Aorta (tissue), 5 donors: ENCODE measurements at regions not wholly inside any gene's neighbourhood (a gene's known extent, or its start where the extent isn't known, plus 50 kb on each side); places are given as distances from the start of the nearest gene placed in this dataset.

ENCODE experiments used
- ATAC-seq: fragments of 200-7000 bp; cut with Tn5 transposase; one replicate; pipeline ENCODE4 v1.9.1; 2022; ENCODE audit warnings: moderate library complexity; ENCODE audit not compliant: low FRiP score
- DNase-seq, 2 donors: peaks; one replicate each; pipeline ENCODE4 v3.0.0-alpha.2; 2020
- H3K27ac ChIP-seq, 2 donors: one replicate each; pipeline ENCODE4 v1.5.1; 2013; ENCODE audit warnings: low read length in 2 of 2, mild to moderate bottlenecking in 2 of 2, moderate library complexity in 2 of 2, control low read depth in 1 of 2, inconsistent platforms in 1 of 2, low read depth in 1 of 2
- H3K27me3 ChIP-seq, 2 donors: one replicate each; pipeline ENCODE4 v1.6.1; 2013; ENCODE audit warnings: control low read depth in 1 of 2, low read length in 1 of 2, mild to moderate bottlenecking in 1 of 2, moderate library complexity in 1 of 2; ENCODE audit not compliant: insufficient read depth in 2 of 2, control insufficient read depth in 1 of 2
- H3K36me3 ChIP-seq, 2 donors: one replicate each; pipeline ENCODE4 v1.6.1; 2013; ENCODE audit warnings: control low read depth in 1 of 2, low read length in 1 of 2, mild to moderate bottlenecking in 1 of 2; ENCODE audit not compliant: insufficient read depth in 2 of 2, control insufficient read depth in 1 of 2
- H3K4me1 ChIP-seq, 2 donors: one replicate each; pipeline ENCODE4 v1.6.1; 2013; ENCODE audit warnings: low read length in 2 of 2, control low read depth in 1 of 2, mild to moderate bottlenecking in 1 of 2, moderate library complexity in 1 of 2; ENCODE audit not compliant: insufficient read depth in 2 of 2, control insufficient read depth in 1 of 2
- H3K4me3 ChIP-seq, 2 donors: one replicate each; pipeline ENCODE4 v1.5.1; 2013; ENCODE audit warnings: low read length in 2 of 2, control low read depth in 1 of 2, mild to moderate bottlenecking in 1 of 2
- H3K9me3 ChIP-seq: one replicate; pipeline ENCODE4 v1.6.1; 2013; ENCODE audit warnings: mild to moderate bottlenecking, low read length; ENCODE audit not compliant: control insufficient read depth
- WGBS, 2 donors: extraction: QIAGEN DNeasy Blood & Tissue Kit; methylation state at CpG; one replicate each; pipeline ENCODE4 v1.1.7; 2013; 5-methylcytosine and 5-hydroxymethylcytosine counted together
- intact Hi-C, 2 donors: fragments of 100-400 bp; cut with DNase I; formaldehyde crosslinking; loops; one replicate each; pipeline versions ENCODE4 v1.14.2 to v1.15.0; 2022
- donor health status: healthy with polysubstance abuse.
- donor health status: Bipolar disorder and iron deficiency.
- donor health status: DM: no; HTN: no; CAD: no.
- donor health status: DM: no; HTN: no; CAD: no.
- donor health status: DM: yes; HTN: yes; CAD: no.

- no peaks in the 10 kb centered on the region for H3K27me3 ChIP-seq
- ATAC-seq (no peak), DNase-seq (no peak)
- H3K9me3 ChIP-seq: no peaks in the 10 kb centered on the region
- no peak overlapping the region for H3K4me3 ChIP-seq
- H3K36me3 ChIP-seq: no peaks in the 10 kb centered on the region
- H3K4me1 ChIP-seq: no peaks in the 10 kb centered on the region
- intact Hi-C loops: no loop called here
- 71 to 78% methylated on average over 4 of the region's 4 CpGs for WGBS, 2 donors
- no peak overlapping the region for H3K27ac ChIP-seq
These were observed 133.1 kb downstream of the LRIG3 start for GRCh38 chr12:58787021-58787760.

GRCh38 chr12:58794859-58795258, 125.4 kb downstream of the LRIG3 start:
- H3K9me3 ChIP-seq: no peaks in the 10 kb centered on the region
- no peaks in the 10 kb centered on the region for H3K4me1 ChIP-seq
- DNase-seq: no peak
- no peaks in the 10 kb centered on the region for H3K36me3 ChIP-seq
- no peak for ATAC-seq
- 95% methylated on average over 6 of the region's 6 CpGs for WGBS, 2 donors
- no peak overlapping the region for H3K27ac ChIP-seq
- H3K27me3 ChIP-seq: no peaks in the 10 kb centered on the region
- intact Hi-C loops: no loop called here
- no peak overlapping the region for H3K4me3 ChIP-seq

GRCh38 chr12:58795825-58796224, 124.5 kb downstream of the LRIG3 start:
- intact Hi-C loops: no loop called here
- Histone ChIP-seq H3K27me3 (no peaks in the 10 kb centered on the region), H3K9me3 (no peaks in the 10 kb centered on the region), H3K4me3 (no peak overlapping the region), H3K36me3 (no peaks in the 10 kb centered on the region), H3K27ac (no peak overlapping the region), H3K4me1 (no peaks in the 10 kb centered on the region)
- WGBS, 2 donors: 79 to 85% methylated on average over 3 of the region's 3 CpGs
- DNase-seq (no peak), ATAC-seq (no peak)

GRCh38 chr12:58801986-58802385, 118.3 kb downstream of the LRIG3 start:
- intact Hi-C loops: no loop called here
- WGBS, 2 donors: 24 to 33% methylated on average over 1 of the region's 1 CpG
- DNase-seq (no peak), ATAC-seq (no peak)
- Histone ChIP-seq H3K27me3 (no peaks in the 10 kb centered on the region), H3K4me3 (no peak overlapping the region), H3K36me3 (no peaks in the 10 kb centered on the region), H3K4me1 (no peaks in the 10 kb centered on the region), H3K27ac (no peak overlapping the region), H3K9me3 (no peaks in the 10 kb centered on the region)

GRCh38 chr12:58803908-58804307, 116.4 kb downstream of the LRIG3 start:
- DNase-seq: no peak
- WGBS, 2 donors: 54 to 67% methylated on average over 2 of the region's 2 CpGs
- Histone ChIP-seq H3K9me3 (no peaks in the 10 kb centered on the region), H3K27ac (no peak overlapping the region), H3K4me3 (no peak overlapping the region), H3K4me1 (no peaks in the 10 kb centered on the region), H3K27me3 (no peaks in the 10 kb centered on the region), H3K36me3 (no peaks in the 10 kb centered on the region)
- intact Hi-C loops: no loop called here
- ATAC-seq: peak; percentile 72

- H3K4me1 ChIP-seq: no peaks in the 10 kb centered on the region
- 75 to 77% methylated on average over 2 of the region's 2 CpGs for WGBS, 2 donors
- no peaks in the 10 kb centered on the region for H3K36me3 ChIP-seq
- intact Hi-C loops: no loop called here
- no peak overlapping the region for H3K27ac ChIP-seq
- DNase-seq: no peak
- ATAC-seq: no peak
- no peaks in the 10 kb centered on the region for H3K9me3 ChIP-seq
- no peak overlapping the region for H3K4me3 ChIP-seq
- H3K27me3 ChIP-seq: no peaks in the 10 kb centered on the region
These were observed 115.6 kb downstream of the LRIG3 start for GRCh38 chr12:58804749-58805148.

GRCh38 chr12:58809064-58809607, 111.2 kb downstream of the LRIG3 start:
- 70 to 83% methylated on average over 4 of the region's 4 CpGs for WGBS, 2 donors
- Histone ChIP-seq H3K36me3 (no peaks in the 10 kb centered on the region), H3K4me1 (no peaks in the 10 kb centered on the region), H3K4me3 (no peak overlapping the region), H3K27ac (no peak overlapping the region), H3K27me3 (no peaks in the 10 kb centered on the region), H3K9me3 (no peaks in the 10 kb centered on the region)
- ATAC-seq (no peak), DNase-seq (no peak)
- intact Hi-C loops: no loop called here

- Histone ChIP-seq H3K27ac (no peak overlapping the region), H3K27me3 (no peaks in the 10 kb centered on the region), H3K36me3 (no peaks in the 10 kb centered on the region), H3K4me3 (no peak overlapping the region), H3K4me1 (no peaks in the 10 kb centered on the region), H3K9me3 (no peaks in the 10 kb centered on the region)
- DNase-seq (no peak), ATAC-seq (no peak)
- intact Hi-C loops: no loop called here
- WGBS, 2 donors: 93 to 98% methylated on average over 2 of the region's 2 CpGs
These were observed 109.0 kb downstream of the LRIG3 start for GRCh38 chr12:58811346-58811745.

GRCh38 chr12:58812214-58812613, 108.1 kb downstream of the LRIG3 start:
- Histone ChIP-seq H3K36me3 (no peaks in the 10 kb centered on the region), H3K27me3 (no peaks in the 10 kb centered on the region), H3K9me3 (no peaks in the 10 kb centered on the region), H3K4me1 (no peaks in the 10 kb centered on the region), H3K4me3 (no peak overlapping the region), H3K27ac (no peak overlapping the region)
- ATAC-seq (no peak), DNase-seq (no peak)
- intact Hi-C loops: no loop called here
- WGBS, 2 donors: 79 to 86% methylated on average over 2 of the region's 2 CpGs
